GM18505 (cell line): ENCODE measurements at regions not wholly inside any gene's neighbourhood (a gene's known extent, or its start where the extent isn't known, plus 50 kb on each side); places are given as distances from the start of the nearest gene placed in this dataset.
"Not testable (repeated sequence)": the region's sequence is repeated elsewhere in the genome, so short reads cannot be mapped to it uniquely, and the experiment has no call there.

Experiments
- ATAC-seq: cut with Tn5 transposase; IDR thresholded peaks from one replicate; pipeline ENCODE4 v1.9.1; 2021; ENCODE audit not compliant: unreplicated experiment
- POLR2A ChIP-seq: IDR thresholded peaks from 4 replicates; pipeline ENCODE4 v1.6.1; 2011; ENCODE audit warnings: borderline replicate concordance; ENCODE audit not compliant: insufficient read depth, insufficient read length; ENCODE audit errors: extremely low read depth

DNA sequence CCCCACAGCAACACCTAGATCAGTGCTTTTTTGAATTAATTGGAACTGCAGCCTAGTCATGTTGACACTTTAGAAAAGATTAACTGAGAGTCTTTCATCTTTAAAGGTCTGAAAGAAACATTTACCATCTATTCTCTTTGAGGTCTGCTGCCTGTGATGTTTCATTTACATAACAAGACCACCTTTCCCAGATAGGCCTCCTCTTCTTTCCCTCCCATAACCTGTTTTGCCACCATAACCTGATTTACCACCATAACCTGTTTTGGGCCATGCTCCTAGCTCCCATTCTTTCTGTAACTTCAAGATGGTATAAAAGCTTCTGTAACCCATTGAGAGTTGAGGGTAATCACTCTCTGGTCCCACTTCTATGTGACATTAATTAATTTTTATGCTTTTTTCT, 320.8 kb downstream of the PCDH20 start:
- no peak for ATAC-seq
- TF ChIP-seq POLR2A = no peak

DNA sequence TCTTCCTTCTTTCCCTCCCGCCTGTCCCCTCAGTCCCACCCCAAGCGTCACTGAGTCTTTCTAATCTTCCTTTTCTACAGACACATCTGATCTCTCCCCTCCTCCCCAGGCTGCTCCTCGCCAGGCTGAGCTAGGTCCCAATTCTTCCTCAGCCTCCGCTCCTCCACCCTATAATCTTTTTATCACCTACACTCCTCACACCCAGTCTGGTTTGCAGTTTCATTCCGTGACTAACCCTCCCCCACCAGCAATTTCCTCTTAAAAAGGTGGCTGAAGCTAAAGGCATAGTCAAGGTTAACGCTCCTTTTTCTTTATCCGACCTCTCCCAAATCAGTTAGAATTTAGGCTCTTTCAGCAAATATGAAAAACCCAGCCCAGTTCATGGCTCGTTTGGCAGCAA, 325.8 kb downstream of the PCDH20 start:
- ATAC-seq = not testable (repeated sequence)

DNA sequence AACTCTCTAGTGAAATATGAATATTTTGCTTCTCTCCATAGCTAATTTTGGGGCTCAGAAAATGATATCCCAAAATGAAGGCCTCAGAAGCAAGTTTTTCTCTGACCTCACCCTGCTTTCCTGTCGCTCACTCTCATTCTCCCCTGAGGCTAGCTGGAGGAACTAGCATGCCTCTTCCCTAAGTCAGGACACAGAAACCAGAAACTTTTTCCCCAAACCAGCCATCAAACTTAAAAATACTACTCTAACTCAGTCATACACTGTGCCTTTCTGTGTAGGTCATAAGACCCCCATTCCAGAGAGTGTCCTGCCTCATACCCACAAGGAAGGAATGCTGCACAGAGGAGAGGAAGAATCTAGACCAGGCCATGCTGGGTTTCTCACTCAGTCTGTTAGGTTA, 329.6 kb downstream of the PCDH20 start:
- ATAC-seq = no peak
- no peak for TF ChIP-seq POLR2A

DNA sequence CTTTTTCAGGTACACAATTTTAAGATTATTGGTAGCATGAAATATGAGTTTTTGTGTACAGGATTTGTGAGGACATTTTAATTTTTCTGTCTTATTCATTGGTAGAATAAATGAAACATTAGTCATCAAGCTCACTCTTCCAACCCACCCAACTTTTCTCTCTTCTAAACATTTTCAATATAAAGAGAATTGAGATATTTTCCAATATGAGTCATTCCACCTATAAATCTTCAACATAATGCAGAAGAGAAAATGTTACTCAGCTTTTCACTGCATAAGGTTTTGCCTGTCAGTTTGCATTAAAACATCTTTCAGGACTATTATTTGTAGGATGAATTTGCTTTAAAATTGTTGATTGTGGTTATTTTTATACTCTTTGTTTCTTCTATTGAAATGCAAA, 330.7 kb downstream of the PCDH20 start:
- no peak for ATAC-seq
- no peak for TF ChIP-seq POLR2A

DNA sequence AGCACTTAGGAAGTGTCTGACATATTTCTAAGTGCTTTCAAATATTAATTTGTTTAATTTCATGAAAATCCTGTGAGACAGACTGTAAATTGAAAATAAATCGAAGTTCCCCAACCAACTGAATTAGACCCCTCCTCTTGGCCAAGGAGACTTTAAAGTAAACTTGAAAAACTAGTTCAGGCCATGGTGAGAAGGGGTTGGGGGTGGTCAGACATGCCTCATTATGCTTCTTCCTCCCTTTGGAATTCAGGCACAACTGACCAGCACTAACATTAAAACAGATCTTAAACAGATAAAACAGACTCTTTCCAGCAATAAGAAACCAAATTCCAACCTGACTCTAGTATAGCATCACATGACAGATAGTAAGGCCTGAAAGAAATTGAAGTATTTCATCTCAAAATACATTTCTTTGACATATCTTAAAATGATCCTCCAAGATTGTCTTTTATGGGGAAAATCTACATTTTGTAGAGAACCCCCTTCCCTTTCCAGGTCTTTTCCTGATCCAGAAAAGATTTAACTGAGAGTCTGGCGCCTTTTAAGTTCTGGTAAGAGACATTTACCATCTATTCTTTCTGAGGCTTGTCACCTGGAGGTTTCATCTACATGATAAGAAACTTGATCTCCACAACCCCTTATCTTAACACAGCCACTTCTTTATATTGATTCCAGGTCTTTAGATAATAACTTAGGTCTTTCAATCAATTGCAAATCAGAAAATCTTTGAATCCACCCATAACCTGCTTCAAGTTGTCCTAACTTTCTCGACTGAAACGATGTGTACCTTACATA, 336.5 kb downstream of the PCDH20 start:
- no peak for TF ChIP-seq POLR2A
- no peak for ATAC-seq

DNA sequence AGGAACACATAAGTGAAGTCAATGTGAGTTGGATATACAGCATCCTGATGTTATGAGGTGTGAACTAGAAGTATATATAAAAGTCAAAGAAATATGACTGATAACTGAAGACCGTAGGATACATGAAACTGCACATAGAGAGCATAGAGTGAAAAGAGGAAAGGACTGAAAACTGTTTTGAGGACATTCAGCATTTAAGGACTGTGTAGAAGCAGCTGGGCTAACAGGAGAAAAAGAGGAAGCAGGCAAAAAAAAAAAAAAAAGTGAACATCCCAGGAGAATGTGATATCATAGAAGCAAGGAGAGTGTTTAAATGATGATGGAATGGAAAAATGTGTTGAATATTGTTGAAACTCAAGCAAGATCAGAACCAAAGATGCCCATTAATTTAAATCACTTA, 363.5 kb downstream of the PCDH20 start:
- no peak for ATAC-seq
- no peak for TF ChIP-seq POLR2A

DNA sequence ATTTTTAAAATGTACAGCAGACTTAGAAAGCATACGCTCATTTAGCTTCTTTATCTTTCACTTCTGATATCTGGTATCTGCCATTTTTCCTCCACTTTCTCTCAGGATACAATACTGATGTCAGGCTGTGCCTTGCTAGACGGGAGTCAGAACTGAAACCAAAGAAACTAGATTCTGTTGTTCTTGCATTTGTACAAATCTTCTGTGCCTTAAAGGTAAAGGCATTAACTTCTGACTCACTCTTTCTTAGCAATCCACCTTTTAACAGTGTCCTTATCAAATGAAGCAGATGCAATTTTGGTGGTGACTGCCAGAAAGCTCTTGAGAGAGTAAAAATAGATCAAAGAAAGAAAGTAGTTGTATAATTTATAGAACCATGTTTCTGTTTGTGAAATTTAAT, 370.4 kb downstream of the PCDH20 start:
- ATAC-seq = no peak
- TF ChIP-seq POLR2A = no peak

DNA sequence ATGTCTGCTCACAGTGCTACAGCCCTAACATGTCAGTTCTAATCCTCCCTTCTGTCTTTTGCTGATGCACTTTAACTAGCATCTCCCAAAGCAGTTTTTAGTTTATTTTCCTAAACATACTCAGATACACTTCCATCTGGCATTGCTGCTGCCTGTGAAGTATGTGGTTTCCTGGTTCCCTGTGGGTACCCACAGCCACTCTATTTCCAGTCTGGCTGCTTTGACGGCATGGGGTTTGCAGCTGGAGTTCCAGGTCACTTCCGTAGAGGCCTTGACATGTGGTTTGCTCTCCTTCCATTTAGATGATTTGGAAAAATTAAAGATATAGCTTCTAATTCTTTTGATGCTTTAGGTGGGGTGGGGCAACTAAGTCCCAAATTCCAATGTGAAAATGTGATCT, 375.5 kb downstream of the PCDH20 start:
- no peak for ATAC-seq
- TF ChIP-seq POLR2A = no peak

DNA sequence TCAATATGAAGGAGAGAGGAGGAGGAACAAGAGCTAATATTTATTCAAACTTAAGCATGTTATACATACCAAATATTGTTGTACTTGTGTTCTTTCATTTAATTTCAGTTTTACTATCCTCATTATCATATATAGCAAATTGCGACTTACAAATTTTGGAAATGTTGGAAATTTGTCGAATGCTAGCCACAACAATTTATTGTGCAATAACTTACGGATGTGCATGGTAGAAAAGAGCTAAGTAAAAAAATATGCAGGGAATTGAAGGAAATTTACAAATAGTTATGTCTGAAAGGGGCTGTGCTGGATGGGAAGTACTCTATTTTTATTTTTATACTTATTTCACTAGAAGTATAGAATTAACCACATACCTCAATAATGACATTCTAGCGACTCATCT, 376.3 kb downstream of the PCDH20 start:
- TF ChIP-seq POLR2A = no peak
- no peak for ATAC-seq

DNA sequence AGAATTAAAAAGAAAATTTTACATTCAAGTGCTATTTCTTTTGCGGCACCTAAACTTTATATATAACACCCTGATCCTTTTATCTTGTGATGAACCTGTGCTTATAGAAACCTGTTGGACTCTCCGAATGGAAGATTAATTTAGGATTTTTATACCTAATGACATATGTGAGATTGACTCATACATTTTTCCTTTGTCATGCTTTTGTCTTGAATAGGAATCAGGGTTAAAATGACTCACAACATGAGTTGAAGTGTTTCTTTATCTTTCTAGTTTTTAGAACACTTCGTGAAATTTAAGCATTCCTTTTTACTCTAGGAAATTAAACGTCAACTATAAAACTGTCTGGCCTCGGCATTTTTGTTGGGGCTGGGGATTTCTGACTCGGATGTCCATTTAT, 378.9 kb downstream of the PCDH20 start:
- ATAC-seq = no peak

DNA sequence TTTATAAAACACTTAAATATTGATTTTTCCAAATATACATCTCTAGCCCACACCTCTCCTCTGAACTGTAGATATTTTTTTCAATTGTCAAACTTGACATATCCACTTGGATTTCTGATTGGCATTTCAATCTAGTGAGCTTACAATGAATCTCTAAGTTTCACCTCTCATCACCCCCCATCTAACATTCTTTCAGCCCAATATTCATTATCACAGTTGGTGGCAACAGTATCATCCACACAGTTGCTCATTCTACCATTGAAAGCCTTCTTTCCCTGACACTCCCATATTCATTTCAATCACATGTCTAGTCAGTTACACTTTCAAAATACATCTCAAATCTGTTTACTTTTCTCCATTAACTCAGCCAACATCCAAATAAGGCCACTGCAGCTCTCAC, 385.2 kb downstream of the PCDH20 start:
- no peak for TF ChIP-seq POLR2A
- ATAC-seq = no peak

More for the DNA sequence above, 378.9 kb downstream of the PCDH20 start:
- no peak for TF ChIP-seq POLR2A

DNA sequence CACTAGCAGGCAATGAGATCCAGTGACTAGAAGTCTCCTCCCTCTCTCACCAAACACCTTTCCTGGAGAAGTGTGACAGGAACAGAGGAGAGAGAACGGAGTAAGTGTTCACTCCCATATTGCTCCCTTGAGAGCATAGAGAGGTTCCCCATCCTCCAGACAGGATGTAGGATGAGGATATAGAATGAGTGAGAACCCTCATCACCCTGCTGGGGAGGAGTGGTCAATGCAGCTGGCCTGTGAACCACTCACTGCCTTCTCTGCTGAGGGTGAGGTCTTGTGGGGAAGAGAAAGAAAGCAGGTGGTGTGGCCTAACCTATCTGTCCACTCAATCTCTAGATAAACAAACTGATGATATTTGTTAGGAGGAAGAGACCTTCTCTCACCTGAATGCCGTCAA, 386.6 kb downstream of the PCDH20 start:
- TF ChIP-seq POLR2A = no peak
- ATAC-seq = no peak

DNA sequence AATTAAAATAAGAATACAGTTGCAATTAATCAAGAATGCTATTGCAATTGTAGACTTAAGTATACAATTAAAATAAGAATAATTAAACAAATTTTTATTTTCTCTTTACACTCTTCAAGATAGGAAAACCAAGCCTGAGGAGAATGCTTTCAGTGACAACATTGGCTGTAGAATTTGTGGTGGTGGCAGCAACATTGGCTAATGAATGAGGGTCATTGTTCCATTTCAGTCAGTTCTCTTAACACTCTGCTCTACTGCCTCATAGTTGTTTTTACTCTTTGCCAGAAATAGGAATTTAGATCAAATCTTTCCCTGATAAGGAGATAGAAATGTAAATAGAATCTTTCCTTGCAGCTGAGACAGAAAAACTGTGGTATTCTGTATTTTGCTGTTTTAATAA, 391.6 kb downstream of the PCDH20 start:
- TF ChIP-seq POLR2A = no peak
- ATAC-seq = no peak

DNA sequence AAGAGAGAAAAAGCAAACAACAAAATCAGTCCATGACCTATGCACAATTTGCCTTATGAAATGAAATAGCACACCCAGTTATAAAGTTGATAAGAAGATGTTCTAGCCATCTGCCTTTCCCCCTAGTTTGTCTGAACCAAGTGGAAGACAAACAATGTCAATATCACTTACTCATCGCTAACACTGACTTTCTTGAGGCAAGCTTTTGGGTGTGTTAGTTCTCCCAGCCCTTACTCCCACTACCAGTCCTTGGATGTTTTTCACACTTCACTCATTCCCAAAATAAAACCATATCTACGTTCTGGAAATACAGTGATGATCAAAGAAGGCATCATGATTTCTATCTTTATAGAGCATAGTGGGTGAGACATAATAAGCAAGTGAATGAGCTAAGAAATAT, 393.8 kb downstream of the PCDH20 start:
- no peak for ATAC-seq
- no peak for TF ChIP-seq POLR2A

DNA sequence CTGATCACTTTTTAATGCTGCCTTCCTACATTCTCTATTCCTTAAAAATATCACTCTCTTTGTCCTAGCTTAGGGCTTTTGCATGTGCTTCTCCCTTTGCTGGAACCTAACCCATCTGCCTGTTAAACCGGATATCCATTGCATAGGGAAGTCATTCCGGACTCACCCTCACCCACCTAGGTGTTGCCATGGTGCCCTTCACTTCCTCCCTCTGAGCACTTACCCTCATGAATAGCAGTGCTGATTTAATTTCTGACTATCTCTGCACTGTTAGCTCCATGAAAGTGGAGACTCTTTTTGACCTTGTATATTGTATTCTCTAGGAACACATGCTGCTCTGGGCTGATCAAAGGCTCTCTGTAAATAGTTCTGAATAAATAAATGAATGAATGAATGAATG, 401.9 kb downstream of the PCDH20 start:
- ATAC-seq = no peak

More for the DNA sequence above, 401.9 kb downstream of the PCDH20 start:
- no peak for TF ChIP-seq POLR2A
